Vagina (tissue), 2 donors: ENCODE measurements at regions not wholly inside any gene's neighbourhood (a gene's known extent, or its start where the extent isn't known, plus 50 kb on each side); places are given as distances from the start of the nearest gene placed in this dataset.
"Not testable (repeated sequence)": the region's sequence is repeated elsewhere in the genome, so short reads cannot be mapped to it uniquely, and the experiment has no call there.

ENCODE experiments used
- DNase-seq, 2 donors: peaks; one replicate each; pipeline ENCODE4 v3.0.0-alpha.2; 2017; ENCODE audit errors: extremely low spot score in 2 of 2
- H3K27ac ChIP-seq: fragments of 200-600 bp; sonication (generic); one replicate; pipeline ENCODE4 v1.5.1; 2019
- H3K27me3 ChIP-seq: fragments of 200-600 bp; sonication (generic); one replicate; pipeline ENCODE4 v1.5.1; 2019
- H3K36me3 ChIP-seq, 2 donors: fragments of 200-600 bp; sonication (generic); one replicate each; pipeline ENCODE4 v1.5.1; 2017 to 2019
- H3K4me1 ChIP-seq: fragments of 200-600 bp; sonication (generic); one replicate; pipeline ENCODE4 v1.5.1; 2019
- H3K4me3 ChIP-seq, 2 donors: fragments of 200-600 bp; sonication (generic); 1 replicate in 1 of 2; 2 replicates in 1 of 2; pipeline ENCODE4 v1.5.1; 2016 to 2019
- H3K9me3 ChIP-seq: fragments of 200-600 bp; sonication (generic); one replicate; pipeline ENCODE4 v1.5.1; 2019
- POLR2A ChIP-seq, 2 donors: fragments of 450-650 bp; IDR thresholded peaks; one replicate each; pipeline ENCODE4 v1.6.1; 2017; ENCODE audit warnings: antibody characterized with exemption in 2 of 2, mild to moderate bottlenecking in 2 of 2, moderate library complexity in 2 of 2
- POLR2AphosphoS5 ChIP-seq, 2 donors: sonication (generic); formaldehyde crosslinking; IDR thresholded peaks; one replicate each; pipeline ENCODE4 v1.9.0; 2017; ENCODE audit warnings: antibody characterized with exemption in 2 of 2, mild to moderate bottlenecking in 2 of 2, low read depth in 1 of 2; ENCODE audit not compliant: insufficient read depth in 1 of 2
- intact Hi-C: fragments of 100-400 bp; cut with DNase I; formaldehyde crosslinking; loops from one replicate; pipeline ENCODE4 v1.15.1; 2023
- TF ChIP-seq, protein P1 (sequence below), 3 experiments: fragments of 450-650 bp in 2 of 3; fragments of 200-600 bp in 1 of 3; sonication (generic) in 1 of 3; IDR thresholded peaks; one replicate each; pipeline ENCODE4 v1.5.1; 2017 to 2019; ENCODE audit warnings: antibody characterized with exemption in 3 of 3, mild to moderate bottlenecking in 2 of 3, moderate library complexity in 2 of 3

DNA sequence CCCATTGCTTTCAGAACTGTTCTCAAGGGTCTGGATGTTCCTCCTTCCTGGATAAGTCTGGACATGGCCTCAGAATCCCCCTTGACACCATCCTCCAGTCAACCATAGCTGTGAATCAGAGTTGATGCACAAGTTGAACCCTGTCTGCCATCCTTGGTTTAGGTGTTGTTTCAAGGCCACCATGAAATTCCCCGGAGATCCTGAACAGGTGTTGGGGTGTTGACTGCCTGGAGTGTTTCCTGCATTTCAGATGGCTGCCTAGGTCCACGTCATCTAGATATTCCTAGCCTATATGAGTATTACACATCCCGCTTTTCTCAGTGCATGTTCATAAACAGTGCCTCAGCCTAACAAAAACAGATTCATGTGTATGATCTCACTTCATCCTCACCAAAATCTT is 86.7 kb upstream of the PWP1 start:
- Histone ChIP-seq H3K27ac (no peak overlapping the region), H3K36me3 (no peaks in the 10 kb centered on the region), H3K4me1 (no peaks in the 10 kb centered on the region), H3K27me3 (no peaks in the 10 kb centered on the region), H3K9me3 (no peaks in the 10 kb centered on the region), H3K4me3 (no peak overlapping the region)
- DNase-seq, result no peak
- intact Hi-C loops, result no loop called here
- no peak for TF ChIP-seq POLR2A (IDR thresholded peaks at IDR 0.05)
- TF ChIP-seq, protein P1, sequence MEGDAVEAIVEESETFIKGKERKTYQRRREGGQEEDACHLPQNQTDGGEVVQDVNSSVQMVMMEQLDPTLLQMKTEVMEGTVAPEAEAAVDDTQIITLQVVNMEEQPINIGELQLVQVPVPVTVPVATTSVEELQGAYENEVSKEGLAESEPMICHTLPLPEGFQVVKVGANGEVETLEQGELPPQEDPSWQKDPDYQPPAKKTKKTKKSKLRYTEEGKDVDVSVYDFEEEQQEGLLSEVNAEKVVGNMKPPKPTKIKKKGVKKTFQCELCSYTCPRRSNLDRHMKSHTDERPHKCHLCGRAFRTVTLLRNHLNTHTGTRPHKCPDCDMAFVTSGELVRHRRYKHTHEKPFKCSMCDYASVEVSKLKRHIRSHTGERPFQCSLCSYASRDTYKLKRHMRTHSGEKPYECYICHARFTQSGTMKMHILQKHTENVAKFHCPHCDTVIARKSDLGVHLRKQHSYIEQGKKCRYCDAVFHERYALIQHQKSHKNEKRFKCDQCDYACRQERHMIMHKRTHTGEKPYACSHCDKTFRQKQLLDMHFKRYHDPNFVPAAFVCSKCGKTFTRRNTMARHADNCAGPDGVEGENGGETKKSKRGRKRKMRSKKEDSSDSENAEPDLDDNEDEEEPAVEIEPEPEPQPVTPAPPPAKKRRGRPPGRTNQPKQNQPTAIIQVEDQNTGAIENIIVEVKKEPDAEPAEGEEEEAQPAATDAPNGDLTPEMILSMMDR (IDR thresholded peaks at IDR 0.05), result no peak
- TF ChIP-seq POLR2AphosphoS5 (IDR thresholded peaks at IDR 0.05; ENCODE audit: insufficient read depth in 1 of 2, low read depth in 1 of 2), result no peak

DNA sequence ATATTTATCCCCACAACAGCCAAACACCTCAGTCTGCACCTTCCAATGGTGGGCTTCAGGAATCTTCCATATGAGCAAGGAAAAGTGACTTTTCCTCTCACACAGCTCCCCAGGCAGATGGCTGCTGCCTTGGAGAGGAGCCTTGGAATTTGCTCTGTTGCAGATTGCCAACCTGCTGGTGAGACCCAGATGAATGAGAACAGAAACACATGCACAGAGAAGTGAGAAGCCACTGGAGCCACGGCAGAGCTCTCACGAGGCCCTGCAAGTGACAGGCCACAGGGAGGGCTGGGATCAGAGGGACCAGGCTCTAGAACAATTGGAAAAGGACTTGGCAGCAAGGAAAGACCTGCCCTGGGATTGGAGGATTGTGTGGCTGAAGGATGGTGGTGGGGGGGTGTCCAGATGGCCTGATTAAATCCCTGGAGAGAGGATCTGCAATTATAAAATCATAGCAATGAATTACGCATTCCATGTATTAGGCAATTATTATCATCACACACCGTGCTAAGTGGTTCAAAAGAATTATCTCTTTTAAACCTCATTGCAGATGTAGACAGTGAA is 84.9 kb upstream of the PWP1 start:
- H3K4me1 ChIP-seq, result no peaks in the 10 kb centered on the region
- H3K9me3 ChIP-seq, result no peaks in the 10 kb centered on the region
- H3K36me3 ChIP-seq, result no peaks in the 10 kb centered on the region
- TF ChIP-seq POLR2A (IDR thresholded peaks at IDR 0.05), result no peak
- TF ChIP-seq, protein P1 (IDR thresholded peaks at IDR 0.05), result no peak
- TF ChIP-seq POLR2AphosphoS5 (IDR thresholded peaks at IDR 0.05; ENCODE audit: insufficient read depth in 1 of 2, low read depth in 1 of 2), result no peak
- intact Hi-C loops, result no loop called here
- H3K27ac ChIP-seq, result no peak overlapping the region
- no peak overlapping the region for H3K4me3 ChIP-seq
- DNase-seq, result no peak
- H3K27me3 ChIP-seq, result no peaks in the 10 kb centered on the region

DNA sequence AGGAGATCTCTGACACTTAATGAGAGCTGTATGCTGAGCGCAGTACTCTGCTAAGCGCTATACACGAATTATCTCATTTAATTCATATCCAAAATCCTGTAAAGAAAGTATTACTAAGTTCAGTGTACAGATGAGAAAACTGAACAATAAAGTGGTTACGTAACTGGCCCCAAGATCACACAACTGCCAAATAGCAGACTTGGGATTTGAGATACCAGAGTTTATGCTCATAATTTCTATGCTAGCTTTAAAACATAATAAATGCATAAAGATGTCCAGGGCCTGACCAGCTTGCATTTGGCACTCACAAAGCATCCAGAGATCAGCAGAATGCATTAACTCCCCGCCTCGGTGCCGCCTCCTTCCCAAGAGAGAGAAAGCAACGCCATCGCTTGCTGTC is 83.2 kb upstream of the PWP1 start:
- Histone ChIP-seq H3K4me3 (no peak overlapping the region), H3K36me3 (no peaks in the 10 kb centered on the region), H3K27me3 (no peaks in the 10 kb centered on the region), H3K4me1 (no peaks in the 10 kb centered on the region), H3K27ac (no peak overlapping the region), H3K9me3 (no peaks in the 10 kb centered on the region)
- no peak for TF ChIP-seq POLR2A (IDR thresholded peaks at IDR 0.05)
- TF ChIP-seq POLR2AphosphoS5 (IDR thresholded peaks at IDR 0.05; ENCODE audit: insufficient read depth in 1 of 2, low read depth in 1 of 2), result no peak
- TF ChIP-seq, protein P1 (IDR thresholded peaks at IDR 0.05), result no peak
- DNase-seq, result no peak
- intact Hi-C loops, result no loop called here

DNA sequence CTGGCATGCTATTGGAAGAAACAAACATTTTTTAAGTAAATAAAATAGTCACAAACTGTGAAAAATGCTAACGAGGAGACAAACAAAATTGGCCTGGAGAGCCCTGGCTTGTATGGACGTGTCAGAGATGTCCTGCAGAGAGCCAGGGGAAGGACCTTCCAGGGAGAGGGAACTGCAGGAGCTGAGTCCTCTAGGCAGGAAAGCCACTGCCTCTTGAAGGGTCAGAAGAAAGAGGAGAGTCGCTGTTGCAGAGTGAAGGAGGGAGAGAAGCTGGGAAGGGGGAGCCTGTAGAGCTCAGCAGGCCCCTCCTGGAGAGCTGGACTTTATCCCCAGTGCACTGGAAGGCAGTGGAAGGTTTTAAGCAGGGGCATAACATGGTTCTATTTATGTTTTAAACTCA is 80.3 kb upstream of the PWP1 start:
- intact Hi-C loops, result loop anchor here (5.0 kb wide), 1 partner anchor 473 kb away; no protein-coding TSS in a partner anchor
- Histone ChIP-seq H3K4me3 (no peak overlapping the region), H3K36me3 (no peaks in the 10 kb centered on the region), H3K9me3 (no peaks in the 10 kb centered on the region), H3K4me1 (no peaks in the 10 kb centered on the region), H3K27ac (no peak overlapping the region), H3K27me3 (no peaks in the 10 kb centered on the region)
- TF ChIP-seq, protein P1 (IDR thresholded peaks at IDR 0.05), result no peak
- TF ChIP-seq POLR2A (IDR thresholded peaks at IDR 0.05), result no peak
- TF ChIP-seq POLR2AphosphoS5 (IDR thresholded peaks at IDR 0.05; ENCODE audit: insufficient read depth in 1 of 2, low read depth in 1 of 2), result no peak
- no peak for DNase-seq

DNA sequence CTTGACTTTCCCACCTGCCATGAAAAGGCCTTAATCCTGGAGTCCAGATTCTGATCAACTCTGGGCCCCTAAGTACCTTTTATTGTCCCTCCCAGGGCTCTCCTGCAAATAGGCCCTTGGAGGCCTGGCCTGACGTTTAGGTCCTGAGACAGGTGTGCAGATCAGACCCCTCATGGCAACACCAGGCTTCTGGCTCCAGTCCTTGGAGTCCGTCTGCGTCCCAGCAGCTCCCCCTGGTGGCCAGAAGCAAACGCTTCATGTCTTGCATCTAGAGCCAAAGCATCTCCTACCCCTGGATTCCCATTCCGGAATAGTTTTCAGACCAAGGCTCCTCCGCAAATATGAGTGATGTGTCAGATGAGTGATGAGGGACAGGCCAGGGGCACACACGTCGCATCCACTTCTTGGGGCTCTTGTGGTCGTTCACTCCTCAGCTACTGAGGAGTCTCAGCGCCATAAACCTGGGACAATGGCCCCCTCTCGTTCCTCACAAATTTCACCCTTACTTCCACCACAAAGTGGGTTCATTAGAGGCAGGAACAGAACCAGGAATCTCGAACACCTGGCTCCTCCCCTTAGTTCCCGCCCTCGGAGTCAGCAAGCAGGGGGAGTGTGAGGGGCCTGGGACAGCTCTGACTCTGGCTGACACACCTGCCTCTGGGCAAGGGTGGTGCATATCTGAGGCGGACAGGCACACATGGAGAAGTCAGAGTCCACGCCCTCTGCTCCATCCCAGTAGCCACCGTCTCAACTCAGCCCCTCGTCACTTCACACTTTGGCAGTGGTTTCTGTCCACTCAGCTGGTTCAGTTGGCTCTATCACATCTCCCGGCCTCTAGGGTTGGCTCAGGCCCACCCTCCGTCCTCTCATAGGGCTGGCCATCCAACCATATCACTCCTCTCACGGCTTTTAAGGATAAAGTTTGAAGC is 77.9 kb upstream of the PWP1 start:
- intact Hi-C loops, result loop anchor here (5.0 kb wide), 1 partner anchor 475 kb away; no protein-coding TSS in a partner anchor

DNA sequence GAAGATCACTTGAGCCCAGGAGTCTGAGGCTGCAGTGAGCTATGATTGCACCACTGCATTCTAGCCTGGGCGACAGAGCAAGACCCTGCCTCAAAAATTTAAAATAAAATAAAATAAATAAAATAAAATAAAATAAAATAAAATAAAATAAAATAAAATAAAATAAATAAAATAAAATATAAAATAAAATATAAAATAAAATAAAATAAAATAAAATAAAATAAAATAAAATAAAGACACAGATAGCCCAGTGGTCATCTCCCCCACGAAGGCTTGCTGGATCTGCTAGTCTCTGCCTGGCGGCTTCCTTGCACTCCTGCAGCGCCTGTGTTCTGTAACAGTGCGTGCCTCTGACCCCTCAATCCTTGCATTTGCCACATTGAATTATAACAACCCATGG is 76.8 kb upstream of the PWP1 start:
- H3K4me1 ChIP-seq, H3K4me3 ChIP-seq, H3K36me3 ChIP-seq, H3K27ac ChIP-seq, DNase-seq, H3K27me3 ChIP-seq, H3K9me3 ChIP-seq: not testable (repeated sequence)
- intact Hi-C loops, result loop anchor here (5.0 kb wide), 1 partner anchor 476 kb away; no protein-coding TSS in a partner anchor

More for the DNA sequence above, 77.9 kb upstream of the PWP1 start:
- no peak for DNase-seq
- no peak for TF ChIP-seq POLR2A (IDR thresholded peaks at IDR 0.05)
- TF ChIP-seq, protein P1 (IDR thresholded peaks at IDR 0.05), result peak; percentile 72 to 86 (median 78)
- H3K36me3 ChIP-seq, result no peaks in the 10 kb centered on the region
- no peak overlapping the region for H3K4me3 ChIP-seq
- no peak overlapping the region for H3K27ac ChIP-seq
- H3K4me1 ChIP-seq, result no peaks in the 10 kb centered on the region
- H3K27me3 ChIP-seq, result no peaks in the 10 kb centered on the region
- no peaks in the 10 kb centered on the region for H3K9me3 ChIP-seq
